ENCODE measurements at regions not wholly inside any gene's neighbourhood (a gene's known extent, or its start where the extent isn't known, plus 50 kb on each side); places are given as distances from the start of the nearest gene placed in this dataset.

- no peak overlapping the region for H3K4me2 ChIP-seq (replicated peaks; ENCODE audit: extremely low read depth, low read length, poor library complexity, severe bottlenecking)
- no CpG with 5 or more reads among the region's 2 CpGs for WGBS (ENCODE audit: insufficient coverage)
- intact Hi-C loops (cut with micrococcal nuclease) = no loop called here
Observed at GRCh38 chr2:64350996-64351395, 103.0 kb upstream of the LGALSL start.

GRCh38 chr2:64352292-64352691 lies 101.7 kb upstream of the LGALSL start:
- H4K20me1 ChIP-seq (ENCODE audit: insufficient read depth, low read length) = no peaks in the 10 kb centered on the region
- no peak for TF ChIP-seq CTCF (IDR thresholded peaks at IDR 0.05)

More at GRCh38 chr2:64350996-64351395, 103.0 kb upstream of the LGALSL start:
- no peak overlapping the region for H3K9ac ChIP-seq (ENCODE audit: insufficient read depth, low read length, poor library complexity, severe bottlenecking)
- no peaks in the 10 kb centered on the region for H3K4me1 Mint-ChIP-seq
- no peaks in the 10 kb centered on the region for H3K4me1 ChIP-seq (ENCODE audit: control insufficient read depth in 1 of 2, insufficient read depth in 2 of 2, low read length in 2 of 2)
- H3K36me3 Mint-ChIP-seq = no peaks in the 10 kb centered on the region
- no peaks in the 10 kb centered on the region for H3K9me3 ChIP-seq (replicated peaks in 1 of 2; ENCODE audit: control insufficient read depth in 1 of 2, insufficient read depth in 1 of 2, low read length in 2 of 2)
- H3K27ac ChIP-seq (ENCODE audit: low read depth in 1 of 2, low read length in 2 of 2) = no peak overlapping the region
- no peak overlapping the region for H2AFZ ChIP-seq (ENCODE audit: insufficient read depth, low read depth, low read length, poor library complexity, severe bottlenecking)
- no peaks in the 10 kb centered on the region for H3K36me3 ChIP-seq (replicated peaks in 1 of 2; ENCODE audit: control insufficient read depth in 1 of 2, insufficient read depth in 2 of 2, low read length in 2 of 2)
- H3K27me3 Mint-ChIP-seq (ENCODE audit: low read depth in 3 of 3) = peaks cover 4 to 11% (median 5%) of the 10 kb centered on the region in 3 donors
- H3K9me3 Mint-ChIP-seq = peaks cover 0 to 4% (median 0%) of the 10 kb centered on the region in 7 donors
- no peaks in the 10 kb centered on the region for H3K79me2 ChIP-seq (ENCODE audit: insufficient read depth, low read length)
- no peak for DNase-seq
- no peak overlapping the region for H3K4me3 Mint-ChIP-seq
- H4K20me1 ChIP-seq (ENCODE audit: insufficient read depth, low read length) = no peaks in the 10 kb centered on the region
- H3K4me3 ChIP-seq (replicated peaks in 1 of 3; ENCODE audit: low read depth in 2 of 3, low read length in 3 of 3) = no peak overlapping the region
- H3K27ac Mint-ChIP-seq = no peak overlapping the region
- H3K27me3 ChIP-seq (ENCODE audit: control insufficient read depth in 2 of 2, insufficient read depth in 2 of 2, low read length in 2 of 2) = no peaks in the 10 kb centered on the region
- no peak for TF ChIP-seq CTCF (IDR thresholded peaks at IDR 0.05)

More at GRCh38 chr2:64352292-64352691, 101.7 kb upstream of the LGALSL start:
- peaks cover 0 to 4% (median 0%) of the 10 kb centered on the region in 7 donors for H3K9me3 Mint-ChIP-seq
- Histone ChIP-seq H3K4me3 (replicated peaks in 1 of 3; ENCODE audit: low read depth in 2 of 3, low read length in 3 of 3) (no peak overlapping the region), H3K79me2 (ENCODE audit: insufficient read depth, low read length) (no peaks in the 10 kb centered on the region), H2AFZ (ENCODE audit: insufficient read depth, low read depth, low read length, poor library complexity, severe bottlenecking) (no peak overlapping the region), H3K4me2 (replicated peaks; ENCODE audit: extremely low read depth, low read length, poor library complexity, severe bottlenecking) (no peak overlapping the region), H3K27me3 (ENCODE audit: control insufficient read depth in 2 of 2, insufficient read depth in 2 of 2, low read length in 2 of 2) (no peaks in the 10 kb centered on the region), H3K9ac (ENCODE audit: insufficient read depth, low read length, poor library complexity, severe bottlenecking) (no peak overlapping the region), H3K4me1 (ENCODE audit: control insufficient read depth in 1 of 2, insufficient read depth in 2 of 2, low read length in 2 of 2) (no peaks in the 10 kb centered on the region), H3K27ac (ENCODE audit: low read depth in 1 of 2, low read length in 2 of 2) (no peak overlapping the region), H3K9me3 (replicated peaks in 1 of 2; ENCODE audit: control insufficient read depth in 1 of 2, insufficient read depth in 1 of 2, low read length in 2 of 2) (no peaks in the 10 kb centered on the region), H3K36me3 (replicated peaks in 1 of 2; ENCODE audit: control insufficient read depth in 1 of 2, insufficient read depth in 2 of 2, low read length in 2 of 2) (no peaks in the 10 kb centered on the region)
- no peaks in the 10 kb centered on the region for H3K4me1 Mint-ChIP-seq
- no peaks in the 10 kb centered on the region for H3K36me3 Mint-ChIP-seq
- DNase-seq = no peak
- intact Hi-C loops (cut with micrococcal nuclease) = no loop called here
- 100% methylated on average over 1 of the region's 1 CpG for WGBS (ENCODE audit: insufficient coverage)
- H3K27me3 Mint-ChIP-seq (ENCODE audit: low read depth in 3 of 3) = peaks cover 5 to 15% (median 13%) of the 10 kb centered on the region in 3 donors
- no peak overlapping the region for H3K4me3 Mint-ChIP-seq
- no peak overlapping the region for H3K27ac Mint-ChIP-seq
